COR-L47 (cell line): ENCODE measurements at regions not wholly inside any gene's neighbourhood (a gene's known extent, or its start where the extent isn't known, plus 50 kb on each side); places are given as distances from the start of the nearest gene placed in this dataset.

Experiments
- DNase-seq: peaks from one replicate; lab custom pipeline; 2025; lab: John Stamatoyannopoulos, UW

- DNase-seq = no peak
These were observed 300.8 kb upstream of the STXBP5 start for GRCh38 chr6:146903451-146903850.

- DNase-seq = no peak
These were observed 299.6 kb upstream of the STXBP5 start for GRCh38 chr6:146904596-146904995.

- DNase-seq = peak; percentile 74
These were observed 299.0 kb upstream of the STXBP5 start for GRCh38 chr6:146905181-146905704.

DNA sequence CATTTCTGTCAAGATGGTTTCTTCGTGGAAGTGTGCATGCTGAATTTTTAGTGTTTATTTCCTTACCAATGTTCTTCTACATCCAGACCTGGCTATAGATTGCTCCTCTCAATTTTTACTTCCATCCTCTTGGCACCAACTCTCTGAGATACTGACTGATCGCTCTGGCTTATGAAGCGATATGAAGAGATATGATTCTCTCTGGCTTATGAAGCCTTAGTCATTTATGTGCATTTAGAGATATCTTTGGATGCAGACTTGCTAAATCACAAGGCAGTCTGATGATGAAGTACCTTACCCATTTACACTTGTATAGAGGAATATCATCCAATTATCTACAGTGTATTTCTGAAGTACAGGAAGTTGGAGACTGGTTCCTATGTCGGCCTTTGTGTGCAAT lies 295.4 kb upstream of the STXBP5 start:
- no peak for DNase-seq

GRCh38 chr6:146909376-146909775 lies 294.8 kb upstream of the STXBP5 start:
- DNase-seq = no peak

DNA sequence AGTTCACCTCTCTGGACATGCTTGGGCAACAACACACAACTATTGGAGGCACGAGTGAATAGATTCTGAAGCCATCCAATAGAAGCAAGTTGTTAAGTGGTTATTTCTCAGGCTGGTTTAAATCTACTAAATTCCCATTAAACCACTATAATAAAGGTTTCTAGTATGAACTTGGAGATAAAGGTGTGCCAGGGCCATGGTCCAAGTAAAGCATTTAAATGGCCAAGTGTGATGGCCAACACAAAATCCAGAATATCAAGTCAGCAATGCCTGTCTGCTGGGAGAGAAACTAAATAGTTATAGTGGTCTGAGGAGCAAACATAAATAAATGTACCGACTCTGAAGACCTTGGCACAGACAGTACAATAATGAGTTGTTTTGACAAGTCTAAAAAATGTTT lies 294.3 kb upstream of the STXBP5 start:
- DNase-seq = no peak

- DNase-seq = no peak
These were observed 293.6 kb upstream of the STXBP5 start for GRCh38 chr6:146910611-146911010.

DNA sequence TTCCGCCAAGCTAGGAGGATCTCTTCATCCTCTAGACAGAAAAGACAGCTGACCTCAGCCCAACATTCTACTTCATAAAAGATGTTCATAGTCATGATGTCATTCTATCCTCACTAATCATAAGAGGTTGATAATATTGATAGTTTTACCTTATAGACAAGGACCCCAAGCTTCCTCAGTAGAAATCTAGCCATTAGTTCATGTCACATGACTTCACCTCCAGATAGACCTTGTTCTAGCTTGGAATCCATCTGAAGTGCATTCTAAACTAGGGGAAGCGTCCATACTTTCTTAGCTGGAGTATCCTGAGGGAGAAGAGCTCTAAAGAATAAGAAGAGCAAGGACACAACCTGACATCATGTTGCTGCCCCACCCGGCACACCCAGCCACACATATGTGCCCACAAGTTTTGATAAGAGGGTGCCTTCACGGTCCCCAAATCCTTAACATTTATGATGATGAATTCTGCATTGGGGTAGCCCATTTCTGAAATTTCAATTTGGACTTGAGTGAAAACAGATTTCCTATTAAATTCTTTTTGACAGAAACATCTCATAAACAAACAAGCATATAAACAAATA lies 292.5 kb upstream of the STXBP5 start:
- no peak for DNase-seq

- no peak for DNase-seq
These were observed 291.2 kb upstream of the STXBP5 start for GRCh38 chr6:146912730-146913685.

DNA sequence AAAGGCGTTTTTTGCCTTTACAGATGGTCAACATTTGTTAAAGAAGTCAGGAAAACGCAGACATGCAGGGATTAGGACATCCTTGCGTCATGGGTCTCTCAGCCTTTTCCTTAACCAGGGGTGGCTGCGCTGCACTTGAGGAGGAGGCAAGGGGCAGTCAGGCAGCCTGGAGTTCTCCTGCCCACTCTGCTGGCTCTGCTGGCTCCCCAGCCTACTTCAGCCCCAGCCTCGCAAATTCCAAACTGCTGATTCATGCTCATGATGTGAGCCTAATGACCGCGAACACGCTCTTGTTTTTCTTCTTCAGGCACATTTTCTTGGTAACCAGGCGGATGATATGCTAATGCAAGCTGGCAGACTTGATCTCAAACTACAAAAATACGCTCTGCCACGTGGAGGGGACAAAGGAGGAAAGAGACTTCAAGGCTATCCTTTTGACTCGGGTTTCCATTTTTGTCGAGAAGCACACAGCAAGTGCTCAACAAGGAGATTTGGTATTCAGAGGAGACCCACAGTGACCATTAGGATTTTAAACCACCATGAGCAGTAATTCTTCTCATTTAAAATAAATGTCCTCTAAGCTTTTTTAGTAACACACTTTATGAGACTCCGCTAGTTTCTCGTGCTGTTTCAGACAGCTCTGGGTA lies 290.3 kb upstream of the STXBP5 start:
- no peak for DNase-seq

- no peak for DNase-seq
These were observed 289.4 kb upstream of the STXBP5 start for GRCh38 chr6:146914489-146915483.

DNA sequence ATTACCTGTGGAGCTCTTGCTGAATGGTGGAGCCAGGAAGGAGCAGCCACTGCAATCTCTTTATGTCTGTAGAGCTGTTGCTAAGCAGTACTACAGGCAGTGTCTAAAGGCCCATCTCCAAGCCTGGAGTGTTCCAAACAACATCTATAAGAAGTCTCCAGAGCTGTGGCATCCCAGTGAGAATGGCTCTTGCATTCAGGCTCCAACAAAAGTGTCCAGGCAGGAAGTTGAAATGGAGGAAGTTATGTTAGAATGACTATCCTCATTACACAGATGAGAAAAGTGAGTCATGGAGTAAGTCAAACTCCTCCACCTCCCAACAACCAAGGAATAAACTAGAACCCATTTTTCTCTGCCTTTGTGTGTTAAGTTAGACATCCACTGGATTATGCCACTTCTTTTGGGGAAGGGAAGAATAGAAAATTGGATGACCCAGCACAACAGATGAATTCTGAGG lies 288.5 kb upstream of the STXBP5 start:
- DNase-seq = no peak

- no peak for DNase-seq
These were observed 287.7 kb upstream of the STXBP5 start for GRCh38 chr6:146916435-146917025.

DNA sequence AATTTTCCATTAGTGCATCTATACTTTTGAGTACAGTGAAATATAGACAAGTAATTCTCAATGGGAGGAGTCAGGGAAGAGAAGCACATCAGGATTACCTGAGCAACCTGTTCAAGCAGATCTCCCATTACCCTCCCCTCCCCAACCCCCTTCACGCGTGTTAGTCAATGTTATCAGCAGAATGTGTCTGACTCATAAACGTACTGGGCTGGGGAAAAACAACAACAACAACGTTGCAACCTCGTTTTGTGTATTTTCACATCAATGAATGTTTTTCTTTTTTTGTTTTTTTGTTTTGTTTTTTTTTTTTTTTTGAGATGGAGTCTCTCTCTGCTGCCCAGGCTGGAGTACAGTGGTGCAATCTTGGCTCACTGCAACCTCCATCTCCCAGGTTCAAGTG lies 287.0 kb upstream of the STXBP5 start:
- no peak for DNase-seq

DNA sequence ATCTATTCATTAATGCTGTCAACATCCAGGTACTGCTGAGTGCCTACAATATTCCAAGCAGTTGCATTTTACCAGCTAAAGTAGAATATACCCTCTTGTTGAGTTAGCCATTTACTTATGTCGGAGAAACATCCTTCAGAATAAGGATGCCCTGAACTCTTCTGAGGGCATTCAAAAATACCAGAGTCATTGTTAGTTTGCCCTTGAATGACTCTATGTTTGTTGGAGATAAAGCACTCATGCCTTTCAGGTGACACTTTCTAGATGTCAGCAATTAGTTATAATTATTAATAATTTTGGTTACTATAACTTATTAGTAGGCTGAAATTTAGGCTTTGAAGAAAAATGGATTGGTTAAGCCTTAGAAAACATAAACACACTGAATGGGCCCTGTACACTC lies 286.2 kb upstream of the STXBP5 start:
- DNase-seq = no peak

DNA sequence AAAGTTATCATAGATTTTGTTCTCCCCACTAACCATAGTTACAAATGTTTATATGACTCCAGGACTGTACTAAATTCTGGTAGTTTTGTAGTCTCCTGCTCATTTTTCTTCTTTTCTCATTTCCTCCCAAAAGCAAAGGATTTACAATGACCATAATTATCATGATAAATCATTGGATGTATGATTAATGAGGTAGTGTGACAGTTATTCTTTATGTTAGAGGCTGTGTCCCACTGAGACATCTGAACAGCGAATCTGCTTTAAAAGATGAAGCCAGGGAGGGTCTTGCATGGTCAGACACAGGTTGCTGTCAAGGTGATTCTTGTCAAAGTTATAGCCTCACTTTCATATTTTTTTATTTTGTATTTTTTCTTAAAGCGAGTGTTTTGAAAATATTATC lies 285.2 kb upstream of the STXBP5 start:
- no peak for DNase-seq

DNA sequence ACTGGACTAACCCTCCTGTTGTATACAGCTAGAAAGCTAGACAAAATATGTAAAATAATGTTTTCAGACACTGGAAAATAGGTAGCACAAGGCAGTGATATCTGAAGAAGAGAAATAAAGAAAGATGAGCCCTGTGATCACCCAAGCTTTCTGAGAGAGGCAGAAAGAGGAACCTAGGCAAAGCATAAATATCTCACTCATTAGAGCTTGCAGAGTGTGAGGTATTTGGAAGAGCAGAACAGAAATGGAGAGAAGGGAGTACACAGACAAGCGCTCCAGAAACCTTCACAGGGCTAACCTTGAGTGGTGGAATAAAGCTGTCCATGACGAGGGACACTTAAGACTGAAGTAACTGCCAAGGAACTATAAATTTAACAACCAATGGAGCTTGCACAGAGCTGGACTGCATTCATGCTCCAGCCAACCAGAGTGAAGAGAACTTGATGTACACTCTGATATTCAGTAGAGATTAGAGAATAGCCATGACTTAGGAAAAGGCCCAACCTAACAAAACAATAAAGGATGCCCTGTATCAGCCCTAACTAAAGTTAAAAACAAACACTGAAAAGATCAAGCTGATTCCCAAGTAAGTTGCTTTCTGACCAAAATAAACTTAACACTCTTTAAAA lies 280.9 kb upstream of the STXBP5 start:
- no peak for DNase-seq

DNA sequence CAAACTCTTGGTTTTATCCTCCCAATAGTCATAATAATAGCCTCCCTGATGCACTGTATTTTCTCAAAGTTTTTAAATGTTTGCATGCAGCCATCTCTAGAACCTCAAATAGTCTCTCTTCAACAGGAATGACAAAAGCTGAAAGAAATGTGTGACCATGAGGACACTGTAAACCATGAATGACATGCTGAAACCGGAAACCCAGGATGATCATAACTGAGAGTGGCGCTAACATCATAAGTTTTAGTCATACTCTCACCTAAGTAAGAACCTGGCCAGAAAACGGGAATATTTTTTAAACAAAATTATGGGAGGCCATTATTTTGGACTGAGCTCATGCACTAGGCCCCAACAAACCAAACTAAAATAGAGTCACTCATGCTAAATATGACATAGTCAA lies 278.4 kb upstream of the STXBP5 start:
- DNase-seq = no peak

- DNase-seq = no peak
These were observed 275.7 kb upstream of the STXBP5 start for GRCh38 chr6:146928503-146928902.

GRCh38 chr6:146931214-146931613 lies 273.0 kb upstream of the STXBP5 start:
- DNase-seq = no peak

DNA sequence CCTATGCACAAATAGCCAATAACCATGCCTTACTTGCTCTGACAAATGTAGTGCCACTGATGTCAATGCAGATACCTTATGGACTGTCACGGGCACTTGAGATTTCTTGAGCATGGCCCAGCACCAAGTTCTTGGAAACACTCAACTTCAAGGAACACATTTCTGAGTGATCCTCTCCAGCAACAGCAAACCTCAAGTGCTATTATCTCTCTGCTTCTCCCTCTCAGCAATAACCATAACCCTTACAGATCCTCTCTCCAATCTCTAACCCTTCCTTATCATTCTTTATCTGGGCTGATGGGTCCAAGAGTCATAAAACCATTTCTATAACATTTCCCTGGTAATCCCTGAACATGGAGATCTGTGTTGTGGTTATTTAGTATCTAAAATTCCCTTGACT lies 266.9 kb upstream of the STXBP5 start:
- no peak for DNase-seq
